Right forelimb (tissue), 1 donor: ENCODE measurements at regions not wholly inside any gene's neighbourhood (a gene's known extent, or its start where the extent isn't known, plus 50 kb on each side); places are given as distances from the start of the nearest gene placed in this dataset.
A peak's percentile ranks its signal among the peaks of the same experiment; 100 is the strongest.

ENCODE experiments used
- DNase-seq: peaks from one replicate; pipeline ENCODE4 v3.0.0-alpha.2; 2018

DNA sequence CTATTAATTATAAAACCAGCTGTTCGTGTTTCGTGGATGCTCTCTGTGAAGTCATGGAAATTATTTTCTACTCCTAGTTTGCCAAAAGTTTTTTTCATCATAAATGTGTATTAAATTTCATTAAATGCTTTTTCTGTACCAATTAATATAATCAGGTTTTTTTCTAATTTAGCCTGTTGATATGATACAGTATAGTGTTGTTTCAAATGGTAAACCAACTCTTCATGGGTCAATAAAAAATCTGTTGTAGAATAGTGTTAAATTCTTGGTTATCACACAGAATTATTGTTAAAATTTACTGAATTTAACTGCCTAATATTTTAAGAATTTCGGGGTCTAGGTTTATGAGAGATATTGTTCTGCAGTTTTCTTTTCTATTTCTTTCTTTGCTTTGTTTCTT is 505.9 kb upstream of the MANEA start:
- no peak for DNase-seq

GRCh38 chr6:95078457-95078856 is 498.9 kb upstream of the MANEA start:
- DNase-seq: no peak

DNA sequence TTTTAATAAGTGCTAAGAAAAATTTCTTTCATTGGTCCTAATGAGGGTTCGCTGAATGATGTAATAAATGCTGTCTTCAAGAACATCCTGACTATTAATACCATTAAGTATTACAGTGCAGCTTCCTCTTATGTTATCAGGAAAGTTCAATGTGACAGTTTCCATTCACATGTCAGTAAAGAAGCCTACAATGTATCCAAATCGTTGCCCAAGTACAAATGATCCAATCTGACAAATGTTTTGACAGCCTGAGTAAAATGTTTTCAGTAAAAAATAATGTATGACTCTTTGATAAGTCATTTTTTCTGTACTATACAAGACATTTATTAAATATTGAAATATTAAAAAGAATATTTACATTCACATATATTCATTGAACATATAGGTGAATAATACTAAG is 496.1 kb upstream of the MANEA start:
- DNase-seq: no peak

- DNase-seq: no peak
These were observed 495.4 kb upstream of the MANEA start for GRCh38 chr6:95081949-95082348.

DNA sequence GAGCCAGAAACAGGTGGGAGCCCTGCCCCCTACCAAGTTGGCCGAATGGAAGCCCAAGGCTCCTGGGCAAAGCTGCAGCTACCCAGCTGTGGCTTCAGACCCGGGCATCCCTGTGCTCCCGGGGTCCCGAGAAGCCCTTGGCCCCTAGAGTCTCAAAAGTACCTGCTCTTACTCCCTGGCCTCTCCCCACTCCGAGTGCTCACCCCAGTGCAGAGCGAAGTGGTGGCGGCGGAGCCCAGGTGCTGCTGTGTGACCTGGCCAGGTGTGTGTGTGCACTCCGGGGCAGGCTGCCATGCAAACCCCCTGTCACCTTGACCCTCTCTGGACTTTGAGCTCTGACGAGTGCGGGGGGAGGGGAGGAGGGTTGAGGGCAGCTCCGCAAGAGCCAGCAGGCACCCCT is 493.8 kb upstream of the MANEA start:
- no peak for DNase-seq

DNA sequence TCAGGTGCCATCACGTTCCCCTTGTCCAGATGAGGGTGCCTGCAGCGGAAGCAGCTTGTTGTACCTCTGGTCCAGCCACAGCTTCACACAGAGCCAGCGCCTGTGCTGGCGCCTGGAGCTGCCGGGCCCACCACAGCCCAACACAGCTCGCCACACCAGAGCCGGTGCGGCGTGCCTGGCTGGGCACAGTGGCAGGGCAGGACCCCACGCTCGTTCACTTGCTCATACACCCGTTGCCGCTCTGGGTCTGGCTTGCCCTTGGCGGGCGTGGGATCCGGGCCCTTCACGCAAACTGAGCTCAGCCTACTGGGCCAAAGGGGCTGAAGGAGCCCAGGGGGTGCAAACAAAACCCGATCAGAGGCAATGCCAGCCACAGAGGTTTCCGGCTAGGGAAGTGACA is 492.5 kb upstream of the MANEA start:
- no peak for DNase-seq

DNA sequence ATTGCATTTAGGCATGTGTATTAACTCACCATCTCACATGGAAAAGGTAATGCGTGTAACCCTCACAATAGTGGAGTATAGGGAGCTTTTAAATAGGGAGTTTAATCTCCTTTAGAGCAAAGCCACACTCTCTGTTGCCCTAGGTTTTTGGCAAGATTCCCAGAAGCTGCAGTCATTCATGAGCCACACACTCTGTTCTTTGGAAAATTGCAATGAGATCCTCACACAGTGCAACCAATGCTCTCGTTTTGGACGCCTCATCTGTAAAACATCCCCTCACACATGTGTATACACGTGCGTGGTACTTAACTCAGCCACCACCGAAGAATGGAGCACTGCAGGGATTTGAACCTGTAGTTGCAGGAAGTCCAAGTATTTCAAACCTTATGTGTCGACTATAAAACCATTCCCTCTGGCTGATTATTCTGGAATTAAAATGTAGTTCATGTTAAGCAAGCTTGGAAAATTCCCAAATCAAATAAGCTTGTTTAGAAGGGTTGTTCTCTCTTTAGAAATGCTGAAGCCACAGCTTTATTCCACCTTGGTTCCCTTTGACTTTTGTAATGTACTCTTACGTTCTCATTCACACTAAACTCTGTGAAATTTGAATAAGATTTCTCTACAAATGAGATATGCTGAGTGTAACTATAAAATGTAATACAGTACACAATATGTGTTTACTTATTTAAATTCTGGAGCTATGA is 489.8 kb upstream of the MANEA start:
- peak; percentile 44 for DNase-seq

DNA sequence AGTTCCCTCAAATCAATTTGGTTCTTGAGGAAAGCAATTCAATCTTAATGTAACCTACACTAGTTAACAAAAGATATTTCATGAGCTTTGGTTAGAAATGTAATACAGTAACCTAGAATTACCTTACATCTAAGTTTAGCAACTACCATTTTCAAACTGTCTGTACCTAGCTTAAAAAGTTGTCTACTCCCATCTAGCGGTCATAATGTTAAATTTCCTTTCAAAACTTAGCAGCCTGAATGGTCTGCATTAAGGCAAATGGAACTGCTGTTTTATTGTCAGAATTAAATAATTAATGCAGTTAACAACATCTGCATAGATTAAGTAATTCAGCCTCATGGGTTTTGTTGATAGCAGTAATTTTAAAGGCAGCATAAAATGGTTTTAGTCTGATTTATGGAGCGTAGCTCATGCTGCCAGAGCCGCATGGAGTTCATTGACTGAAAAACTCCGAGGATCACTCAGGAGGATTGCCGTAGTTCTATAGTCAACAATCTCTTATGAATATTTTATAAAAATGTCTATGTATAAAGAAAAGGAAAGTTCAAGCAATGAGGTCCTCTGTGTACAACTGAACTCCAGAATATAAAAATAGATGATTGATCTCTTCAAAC is 485.4 kb upstream of the MANEA start:
- no peak for DNase-seq

- no peak for DNase-seq
These were observed 484.2 kb upstream of the MANEA start for GRCh38 chr6:95093154-95093553.

DNA sequence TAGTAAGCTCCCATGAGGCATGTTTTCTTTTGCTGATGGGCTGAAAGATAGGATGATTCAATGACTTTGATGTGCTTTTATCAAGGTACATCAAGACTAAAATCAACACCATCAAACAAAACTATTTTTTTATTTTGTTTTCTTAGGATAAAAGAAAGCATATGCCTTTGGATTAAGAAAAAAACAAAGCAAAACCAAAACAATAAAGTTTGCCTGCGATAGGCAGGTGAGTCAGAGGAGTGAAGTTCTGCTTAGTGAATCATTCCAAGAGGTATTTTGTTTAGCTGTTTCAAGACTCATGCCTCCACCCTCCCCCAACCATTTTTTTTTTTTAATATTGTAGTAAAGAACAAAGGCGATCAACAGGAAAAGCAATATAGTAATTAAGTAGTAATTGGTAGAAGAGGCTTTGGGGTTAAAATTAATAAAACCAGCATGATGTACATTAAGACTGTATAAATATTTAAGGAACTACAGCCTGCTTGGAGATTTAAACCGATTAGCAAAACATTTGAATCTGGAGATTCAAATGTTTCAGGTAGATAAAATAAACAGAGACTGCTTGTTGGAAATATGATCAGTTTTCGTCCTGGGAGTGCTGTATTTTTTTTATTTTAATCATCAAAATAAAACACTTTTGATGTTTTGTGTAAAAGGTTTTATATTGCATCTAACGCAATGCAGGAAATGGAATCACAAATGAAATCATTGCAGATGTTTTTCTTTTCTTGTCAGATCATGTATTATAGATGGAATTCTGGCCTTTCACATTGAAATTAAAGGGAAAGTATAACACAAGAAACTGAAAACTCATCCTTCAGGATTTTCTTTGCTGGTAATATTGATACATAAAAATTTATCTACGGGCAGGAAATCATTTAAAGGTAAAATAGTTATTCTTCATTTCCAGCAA is 482.3 kb upstream of the MANEA start:
- no peak for DNase-seq

GRCh38 chr6:95095855-95096254 is 481.5 kb upstream of the MANEA start:
- no peak for DNase-seq

- no peak for DNase-seq
These were observed 477.9 kb upstream of the MANEA start for GRCh38 chr6:95099410-95099809.

- no peak for DNase-seq
These were observed 468.1 kb upstream of the MANEA start for GRCh38 chr6:95109212-95109611.

DNA sequence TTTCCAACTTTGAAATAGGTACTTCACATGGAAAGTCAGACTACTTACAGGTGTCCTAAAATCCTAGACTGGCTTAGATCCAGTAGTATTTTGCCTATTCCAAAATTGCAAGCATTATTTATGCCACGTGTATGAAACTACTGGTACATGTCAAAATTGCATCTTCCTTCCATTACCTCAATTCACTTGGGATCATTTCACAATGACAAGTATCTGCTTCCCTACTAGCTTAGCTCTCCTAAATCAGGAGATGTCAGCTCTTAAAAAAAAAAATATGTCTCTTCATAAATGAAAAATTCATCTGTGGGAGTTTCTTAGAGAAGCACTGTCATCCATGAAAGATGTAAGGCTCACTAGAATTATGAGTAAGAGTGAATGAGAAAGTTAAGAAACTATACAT is 466.6 kb upstream of the MANEA start:
- no peak for DNase-seq

DNA sequence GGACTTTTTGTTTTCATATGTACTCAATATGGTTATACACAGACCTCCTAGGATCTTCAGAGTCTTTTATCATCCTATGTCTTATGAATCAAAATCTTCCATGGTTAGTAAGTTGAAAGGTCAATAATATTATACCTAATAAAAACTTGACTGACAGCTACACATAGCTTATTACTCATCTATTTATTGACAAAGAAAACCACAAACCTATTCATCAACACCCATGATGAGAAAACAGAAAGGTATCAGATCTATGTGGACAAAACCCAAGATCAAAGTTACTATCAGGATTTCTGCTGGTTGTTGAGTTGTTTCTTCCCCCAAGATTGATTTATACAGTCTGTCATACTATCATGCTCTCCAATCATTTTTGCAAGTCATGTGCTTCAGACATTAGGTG is 460.1 kb upstream of the MANEA start:
- no peak for DNase-seq

- DNase-seq: no peak
These were observed 457.4 kb upstream of the MANEA start for GRCh38 chr6:95119927-95120326.

GRCh38 chr6:95120984-95121383 is 456.4 kb upstream of the MANEA start:
- DNase-seq: no peak

DNA sequence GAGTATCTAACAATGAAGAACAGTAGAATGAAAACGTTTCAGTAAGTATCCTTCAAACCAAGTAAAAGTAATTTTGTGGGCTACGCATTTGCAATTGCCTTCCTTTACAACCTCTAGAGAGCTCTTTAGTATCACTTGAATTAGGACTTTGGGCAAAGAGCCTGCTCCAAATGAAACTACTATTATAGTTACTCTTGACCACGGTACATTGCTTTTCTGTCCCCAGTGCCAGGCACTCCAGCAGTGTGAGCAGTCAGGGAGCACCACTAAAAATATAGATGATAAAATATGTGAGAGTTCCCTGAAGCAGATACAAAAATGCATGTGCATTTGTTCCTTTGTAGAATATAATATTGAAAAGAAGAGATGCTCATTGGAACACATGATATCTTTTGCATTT is 450.1 kb upstream of the MANEA start:
- DNase-seq: no peak

DNA sequence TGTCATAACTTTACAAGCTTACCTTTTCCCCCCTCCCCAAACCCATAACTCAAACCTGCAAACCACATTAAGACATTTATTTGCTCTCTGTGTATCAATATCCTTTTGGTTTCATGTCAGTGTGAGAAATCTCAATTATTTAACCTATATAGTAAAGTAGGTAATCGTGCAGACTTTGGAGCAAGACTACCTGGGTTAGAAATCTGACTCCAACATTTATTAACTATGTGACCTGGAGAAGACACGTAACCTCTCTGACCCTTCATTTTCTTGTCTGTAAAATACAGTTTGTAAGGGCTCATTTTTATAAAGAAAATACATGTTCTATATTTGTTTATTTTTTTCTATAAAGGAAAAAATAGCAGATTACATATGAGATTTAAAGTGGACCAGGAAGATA is 448.9 kb upstream of the MANEA start:
- no peak for DNase-seq

- no peak for DNase-seq
These were observed 448.4 kb upstream of the MANEA start for GRCh38 chr6:95128947-95129346.

DNA sequence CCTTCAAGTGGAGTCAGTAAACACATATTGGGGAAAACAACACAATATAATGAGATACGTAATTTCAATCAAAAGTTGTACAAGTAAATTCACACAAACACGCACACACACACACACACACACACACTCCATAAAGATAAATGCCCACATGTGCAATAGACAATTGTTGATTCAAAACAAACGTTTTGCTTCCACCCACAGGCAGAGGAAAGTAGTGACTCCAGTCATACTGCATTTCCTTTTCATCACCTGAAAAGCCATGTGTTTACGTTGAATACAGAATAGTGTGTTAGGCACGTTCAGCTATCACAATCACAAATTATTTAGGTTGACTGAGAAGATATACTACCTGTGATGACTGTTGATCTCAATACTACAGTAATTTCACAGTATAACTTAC is 443.8 kb upstream of the MANEA start:
- no peak for DNase-seq

GRCh38 chr6:95135182-95135581 is 442.2 kb upstream of the MANEA start:
- DNase-seq: no peak

DNA sequence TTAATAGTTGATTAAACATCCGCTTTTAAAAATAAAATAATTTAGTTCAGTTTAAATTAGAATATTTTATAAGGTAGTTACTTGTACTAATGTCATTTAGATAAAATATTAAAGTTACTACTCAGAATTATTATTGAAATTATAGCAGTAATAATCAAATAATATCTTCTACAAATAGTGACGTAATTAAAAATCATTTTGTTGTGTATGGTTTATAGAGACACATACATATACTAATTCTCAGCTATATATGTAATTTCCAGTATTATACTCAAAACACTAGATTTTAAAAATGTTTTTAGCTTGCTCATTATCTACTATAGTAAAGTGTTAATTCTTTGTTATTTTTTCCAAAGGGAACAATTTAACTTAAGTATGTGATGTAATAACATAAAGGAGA is 435.2 kb upstream of the MANEA start:
- DNase-seq: no peak
